GM12878 (cell line): ENCODE measurements at regions not wholly inside any gene's neighbourhood (a gene's known extent, or its start where the extent isn't known, plus 50 kb on each side); places are given as distances from the start of the nearest gene placed in this dataset.

ENCODE experiments used
- EGR1 ChIP-seq, 2 experiments: IDR thresholded peaks; 1 replicate in 1 of 2; 2 replicates in 1 of 2; pipeline ENCODE4 v1.6.1; 2011 to 2012; ENCODE audit warnings: low read depth in 2 of 2, low read length in 2 of 2, borderline replicate concordance in 1 of 2, mild to moderate bottlenecking in 1 of 2, moderate library complexity in 1 of 2
- EP300 ChIP-seq, 2 experiments: fragments of 150-350 bp in 1 of 2; IDR thresholded peaks; 2 replicates each; pipeline ENCODE4 v1.6.1; 2011 to 2012; ENCODE audit warnings: low read depth in 2 of 2, low read length in 2 of 2, borderline replicate concordance in 1 of 2, improper control_type of control experiment in 1 of 2, inconsistent platforms in 1 of 2; ENCODE audit not compliant: control insufficient read depth in 1 of 2
- GATAD2B ChIP-seq: fragments of 450-650 bp; conservative IDR thresholded peaks from 2 replicates; pipeline ENCODE4 v1.6.1; 2017; ENCODE audit warnings: low read depth, mild to moderate bottlenecking, moderate library complexity
- MYC ChIP-seq: IDR thresholded peaks from 2 replicates; pipeline ENCODE4 v1.6.1; 2011; ENCODE audit warnings: mild to moderate bottlenecking, low read length, moderate library complexity, inconsistent platforms; ENCODE audit not compliant: insufficient read depth, insufficient replicate concordance, insufficient read length, severe bottlenecking
- POLR2A ChIP-seq: IDR thresholded peaks from 2 replicates; pipeline ENCODE4 v1.6.1; 2011; ENCODE audit warnings: low read depth, mild to moderate bottlenecking, low read length
- RB1 ChIP-seq: fragments of 450-650 bp; formaldehyde crosslinking; IDR thresholded peaks from 2 replicates; pipeline ENCODE4 v1.6.1; 2017; ENCODE audit warnings: mild to moderate bottlenecking, borderline replicate concordance
- RCOR1 ChIP-seq: conservative IDR thresholded peaks from 2 replicates; pipeline ENCODE4 v1.6.1; 2012; ENCODE audit warnings: low read depth, low read length, improper control_type of control experiment
- SRF ChIP-seq, 2 experiments: IDR thresholded peaks; 2 replicates each; pipeline ENCODE4 v1.6.1; 2011; ENCODE audit warnings: low read depth in 2 of 2, low read length in 2 of 2, mild to moderate bottlenecking in 1 of 2, moderate library complexity in 1 of 2
- TARDBP ChIP-seq: IDR thresholded peaks from 2 replicates; pipeline ENCODE4 v1.6.1; 2016; ENCODE audit warnings: borderline replicate concordance
- TF ChIP-seq, protein P1 (sequence below), 3 experiments: IDR thresholded peaks in 2 of 3; conservative IDR thresholded peaks in 1 of 3; 2 replicates each; pipeline ENCODE4 v1.5.1; 2011; ENCODE audit warnings: low read depth in 3 of 3, low read length in 3 of 3, mild to moderate bottlenecking in 3 of 3, control low read depth in 2 of 3, moderate library complexity in 2 of 3, inconsistent platforms in 1 of 3, mixed read lengths in 1 of 3; ENCODE audit not compliant: control insufficient read depth in 2 of 3, insufficient read depth in 1 of 3; ENCODE audit errors: extremely low read depth in 1 of 3
- TF ChIP-seq, protein P2 (sequence below): IDR thresholded peaks from 2 replicates; pipeline ENCODE4 v1.6.1; 2012; ENCODE audit warnings: mild to moderate bottlenecking, low read depth, low read length
- TF ChIP-seq, protein P3 (sequence below): fragments of 450-650 bp; IDR thresholded peaks from 2 replicates; pipeline ENCODE4 v1.6.1; 2017; ENCODE audit warnings: mild to moderate bottlenecking

- TF ChIP-seq POLR2A (no peak), GATAD2B (no peak), TARDBP (no peak), EGR1 (IDR thresholded peaks at IDR 0.05; ENCODE audit: borderline replicate concordance in 1 of 2, low read depth in 2 of 2, low read length in 2 of 2) (no peak), MYC (no peak), SRF (IDR thresholded peaks at IDR 0.05; ENCODE audit: low read depth in 2 of 2, low read length in 2 of 2) (no peak), RCOR1 (no peak), EP300 (IDR thresholded peaks at IDR 0.05; ENCODE audit: borderline replicate concordance in 1 of 2, control insufficient read depth in 1 of 2, low read depth in 2 of 2, low read length in 2 of 2) (no peak), RB1 (no peak)
- TF ChIP-seq, protein P1, sequence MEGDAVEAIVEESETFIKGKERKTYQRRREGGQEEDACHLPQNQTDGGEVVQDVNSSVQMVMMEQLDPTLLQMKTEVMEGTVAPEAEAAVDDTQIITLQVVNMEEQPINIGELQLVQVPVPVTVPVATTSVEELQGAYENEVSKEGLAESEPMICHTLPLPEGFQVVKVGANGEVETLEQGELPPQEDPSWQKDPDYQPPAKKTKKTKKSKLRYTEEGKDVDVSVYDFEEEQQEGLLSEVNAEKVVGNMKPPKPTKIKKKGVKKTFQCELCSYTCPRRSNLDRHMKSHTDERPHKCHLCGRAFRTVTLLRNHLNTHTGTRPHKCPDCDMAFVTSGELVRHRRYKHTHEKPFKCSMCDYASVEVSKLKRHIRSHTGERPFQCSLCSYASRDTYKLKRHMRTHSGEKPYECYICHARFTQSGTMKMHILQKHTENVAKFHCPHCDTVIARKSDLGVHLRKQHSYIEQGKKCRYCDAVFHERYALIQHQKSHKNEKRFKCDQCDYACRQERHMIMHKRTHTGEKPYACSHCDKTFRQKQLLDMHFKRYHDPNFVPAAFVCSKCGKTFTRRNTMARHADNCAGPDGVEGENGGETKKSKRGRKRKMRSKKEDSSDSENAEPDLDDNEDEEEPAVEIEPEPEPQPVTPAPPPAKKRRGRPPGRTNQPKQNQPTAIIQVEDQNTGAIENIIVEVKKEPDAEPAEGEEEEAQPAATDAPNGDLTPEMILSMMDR (IDR thresholded peaks at IDR 0.05 in 2 of 3, conservative IDR thresholded peaks at IDR 0.05 in 1 of 3; ENCODE audit: control insufficient read depth in 2 of 3, extremely low read depth in 1 of 3, insufficient read depth in 1 of 3, low read depth in 3 of 3, low read length in 3 of 3), result no peak
- TF ChIP-seq, protein P2, sequence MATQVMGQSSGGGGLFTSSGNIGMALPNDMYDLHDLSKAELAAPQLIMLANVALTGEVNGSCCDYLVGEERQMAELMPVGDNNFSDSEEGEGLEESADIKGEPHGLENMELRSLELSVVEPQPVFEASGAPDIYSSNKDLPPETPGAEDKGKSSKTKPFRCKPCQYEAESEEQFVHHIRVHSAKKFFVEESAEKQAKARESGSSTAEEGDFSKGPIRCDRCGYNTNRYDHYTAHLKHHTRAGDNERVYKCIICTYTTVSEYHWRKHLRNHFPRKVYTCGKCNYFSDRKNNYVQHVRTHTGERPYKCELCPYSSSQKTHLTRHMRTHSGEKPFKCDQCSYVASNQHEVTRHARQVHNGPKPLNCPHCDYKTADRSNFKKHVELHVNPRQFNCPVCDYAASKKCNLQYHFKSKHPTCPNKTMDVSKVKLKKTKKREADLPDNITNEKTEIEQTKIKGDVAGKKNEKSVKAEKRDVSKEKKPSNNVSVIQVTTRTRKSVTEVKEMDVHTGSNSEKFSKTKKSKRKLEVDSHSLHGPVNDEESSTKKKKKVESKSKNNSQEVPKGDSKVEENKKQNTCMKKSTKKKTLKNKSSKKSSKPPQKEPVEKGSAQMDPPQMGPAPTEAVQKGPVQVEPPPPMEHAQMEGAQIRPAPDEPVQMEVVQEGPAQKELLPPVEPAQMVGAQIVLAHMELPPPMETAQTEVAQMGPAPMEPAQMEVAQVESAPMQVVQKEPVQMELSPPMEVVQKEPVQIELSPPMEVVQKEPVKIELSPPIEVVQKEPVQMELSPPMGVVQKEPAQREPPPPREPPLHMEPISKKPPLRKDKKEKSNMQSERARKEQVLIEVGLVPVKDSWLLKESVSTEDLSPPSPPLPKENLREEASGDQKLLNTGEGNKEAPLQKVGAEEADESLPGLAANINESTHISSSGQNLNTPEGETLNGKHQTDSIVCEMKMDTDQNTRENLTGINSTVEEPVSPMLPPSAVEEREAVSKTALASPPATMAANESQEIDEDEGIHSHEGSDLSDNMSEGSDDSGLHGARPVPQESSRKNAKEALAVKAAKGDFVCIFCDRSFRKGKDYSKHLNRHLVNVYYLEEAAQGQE, result no peak
- TF ChIP-seq, protein P3, sequence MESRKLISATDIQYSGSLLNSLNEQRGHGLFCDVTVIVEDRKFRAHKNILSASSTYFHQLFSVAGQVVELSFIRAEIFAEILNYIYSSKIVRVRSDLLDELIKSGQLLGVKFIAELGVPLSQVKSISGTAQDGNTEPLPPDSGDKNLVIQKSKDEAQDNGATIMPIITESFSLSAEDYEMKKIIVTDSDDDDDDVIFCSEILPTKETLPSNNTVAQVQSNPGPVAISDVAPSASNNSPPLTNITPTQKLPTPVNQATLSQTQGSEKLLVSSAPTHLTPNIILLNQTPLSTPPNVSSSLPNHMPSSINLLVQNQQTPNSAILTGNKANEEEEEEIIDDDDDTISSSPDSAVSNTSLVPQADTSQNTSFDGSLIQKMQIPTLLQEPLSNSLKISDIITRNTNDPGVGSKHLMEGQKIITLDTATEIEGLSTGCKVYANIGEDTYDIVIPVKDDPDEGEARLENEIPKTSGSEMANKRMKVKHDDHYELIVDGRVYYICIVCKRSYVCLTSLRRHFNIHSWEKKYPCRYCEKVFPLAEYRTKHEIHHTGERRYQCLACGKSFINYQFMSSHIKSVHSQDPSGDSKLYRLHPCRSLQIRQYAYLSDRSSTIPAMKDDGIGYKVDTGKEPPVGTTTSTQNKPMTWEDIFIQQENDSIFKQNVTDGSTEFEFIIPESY, result no peak
Measured at GRCh38 chr1:232538224-232538942, 91.5 kb downstream of the SIPA1L2 start.
